GM13977 (cell line): ENCODE measurements at regions not wholly inside any gene's neighbourhood (a gene's known extent, or its start where the extent isn't known, plus 50 kb on each side); places are given as distances from the start of the nearest gene placed in this dataset.
A peak's percentile ranks its signal among the peaks of the same experiment; 100 is the strongest.

Experiments
- DNase-seq: peaks from one replicate; pipeline ENCODE4 v3.0.0; 2012; ENCODE audit warnings: low spot score
- in situ Hi-C: fragments of 300-500 bp; cut with MboI; formaldehyde crosslinking; loops from one replicate; pipeline ENCODE4 v1.12.0; 2022; ENCODE audit warnings: low sequenced_read_pairs, low pct_unique_long_range_greater_than_20kb, mixed read lengths, inconsistent platforms; ENCODE audit not compliant: unreplicated experiment
- TF ChIP-seq, protein P1 (sequence below): IDR thresholded peaks from 2 replicates; pipeline ENCODE4 v1.5.1; 2012; ENCODE audit warnings: mild to moderate bottlenecking, control low read depth; ENCODE audit not compliant: insufficient read depth; ENCODE audit errors: extremely low read depth, missing control alignments

DNA sequence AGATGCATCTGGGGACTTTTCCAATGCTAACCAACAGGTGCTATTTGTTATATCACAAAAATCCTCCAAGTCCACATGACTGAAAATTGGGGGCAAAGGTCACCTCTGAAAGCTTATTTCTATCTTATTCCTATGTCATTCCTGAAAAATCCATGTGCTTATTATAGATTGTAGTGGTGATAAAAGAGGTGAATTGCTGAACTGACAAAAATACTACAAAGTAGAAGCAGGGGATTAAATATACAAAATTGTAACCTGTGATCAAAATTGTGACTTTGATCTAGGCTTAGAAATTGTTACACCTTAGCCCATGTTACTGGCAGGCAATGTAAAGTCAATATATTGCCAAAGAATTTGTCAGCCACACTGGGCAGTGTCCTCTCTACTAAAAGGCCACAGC is 62.3 kb downstream of the IER5 start:
- TF ChIP-seq, protein P1, sequence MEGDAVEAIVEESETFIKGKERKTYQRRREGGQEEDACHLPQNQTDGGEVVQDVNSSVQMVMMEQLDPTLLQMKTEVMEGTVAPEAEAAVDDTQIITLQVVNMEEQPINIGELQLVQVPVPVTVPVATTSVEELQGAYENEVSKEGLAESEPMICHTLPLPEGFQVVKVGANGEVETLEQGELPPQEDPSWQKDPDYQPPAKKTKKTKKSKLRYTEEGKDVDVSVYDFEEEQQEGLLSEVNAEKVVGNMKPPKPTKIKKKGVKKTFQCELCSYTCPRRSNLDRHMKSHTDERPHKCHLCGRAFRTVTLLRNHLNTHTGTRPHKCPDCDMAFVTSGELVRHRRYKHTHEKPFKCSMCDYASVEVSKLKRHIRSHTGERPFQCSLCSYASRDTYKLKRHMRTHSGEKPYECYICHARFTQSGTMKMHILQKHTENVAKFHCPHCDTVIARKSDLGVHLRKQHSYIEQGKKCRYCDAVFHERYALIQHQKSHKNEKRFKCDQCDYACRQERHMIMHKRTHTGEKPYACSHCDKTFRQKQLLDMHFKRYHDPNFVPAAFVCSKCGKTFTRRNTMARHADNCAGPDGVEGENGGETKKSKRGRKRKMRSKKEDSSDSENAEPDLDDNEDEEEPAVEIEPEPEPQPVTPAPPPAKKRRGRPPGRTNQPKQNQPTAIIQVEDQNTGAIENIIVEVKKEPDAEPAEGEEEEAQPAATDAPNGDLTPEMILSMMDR: no peak
- DNase-seq: no peak
- in situ Hi-C loops: no loop called here

DNA sequence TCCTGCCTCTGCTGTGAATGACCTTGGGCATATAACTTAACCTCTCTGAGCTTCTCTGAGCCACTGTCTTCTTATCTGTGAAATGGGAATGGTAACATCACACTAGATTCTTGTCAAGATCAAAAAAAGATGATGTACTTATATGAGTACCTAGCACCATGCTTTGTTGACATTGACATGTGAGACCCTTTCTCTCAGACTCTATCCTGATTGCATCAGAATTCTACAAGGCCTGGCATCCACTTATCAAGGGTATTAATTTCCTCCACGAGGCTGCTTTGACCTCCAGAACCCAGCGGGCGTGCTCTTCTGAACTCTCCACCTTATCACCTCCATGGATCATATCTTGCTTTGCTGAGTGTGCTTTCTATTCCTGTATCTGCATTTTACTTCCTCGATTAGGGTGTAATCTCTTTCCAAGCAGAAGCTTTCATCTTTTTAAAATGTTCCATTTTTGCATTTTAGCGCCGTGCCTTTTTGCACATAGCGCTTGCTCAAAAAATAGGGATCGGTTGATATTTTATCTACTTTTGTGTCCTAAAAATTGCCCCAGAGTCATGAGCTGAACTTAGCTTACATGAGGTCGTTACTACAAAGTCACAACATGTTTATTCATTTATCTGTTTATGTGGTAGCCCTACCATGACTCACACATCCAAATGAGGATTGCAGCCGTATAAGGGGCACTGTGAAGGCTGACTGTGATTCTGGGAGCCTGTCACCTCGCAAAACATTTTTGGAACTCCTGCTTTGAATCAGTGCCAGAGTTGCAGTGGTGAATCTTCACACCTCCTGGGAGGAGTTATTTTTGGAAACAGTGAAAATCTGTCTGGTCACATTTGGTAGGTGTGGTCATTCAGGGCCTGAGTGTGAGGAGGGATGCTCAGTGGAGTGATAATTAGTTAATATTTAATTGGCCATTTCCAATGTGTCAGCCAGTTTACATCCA is 63.2 kb downstream of the IER5 start:
- in situ Hi-C loops: no loop called here
- no peak for DNase-seq
- TF ChIP-seq, protein P1: no peak

DNA sequence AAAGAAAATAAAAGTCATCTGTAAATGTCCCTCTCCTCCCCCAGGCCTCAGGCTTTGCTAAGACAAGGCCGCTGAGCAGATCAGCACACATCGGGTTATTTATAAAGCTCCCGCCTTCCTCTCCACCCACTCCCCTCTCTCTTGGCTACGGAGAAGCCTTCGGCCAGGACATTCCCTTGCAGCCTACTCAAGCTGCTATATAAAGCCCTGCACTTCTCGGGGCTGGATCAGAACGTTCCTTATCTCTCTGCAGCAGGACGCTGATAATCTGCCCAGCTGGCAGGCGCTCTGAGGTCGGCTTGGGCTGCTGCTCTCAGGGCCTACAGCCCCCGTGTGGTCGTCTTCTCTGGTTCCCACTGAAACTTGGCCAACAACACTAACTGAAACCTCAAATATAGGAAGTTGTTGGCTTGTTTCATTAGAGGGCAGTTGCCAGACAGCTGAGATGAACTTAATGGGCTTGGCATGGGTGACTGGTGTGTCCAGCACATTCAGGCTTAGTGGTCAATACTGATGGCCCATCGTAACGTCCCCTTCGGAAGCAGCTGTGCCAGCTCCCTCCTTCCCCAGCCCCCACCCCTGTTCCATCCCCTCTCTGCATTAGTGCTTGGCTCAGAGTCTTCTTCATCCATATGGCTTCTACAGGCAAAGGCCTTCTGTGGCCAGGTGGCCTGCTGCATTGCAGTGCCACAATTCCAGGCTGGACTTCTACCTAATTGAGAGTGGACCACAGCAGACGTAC is 64.6 kb downstream of the IER5 start:
- in situ Hi-C loops: no loop called here
- peak; percentile 58 for DNase-seq
- TF ChIP-seq, protein P1: peak; percentile 30

DNA sequence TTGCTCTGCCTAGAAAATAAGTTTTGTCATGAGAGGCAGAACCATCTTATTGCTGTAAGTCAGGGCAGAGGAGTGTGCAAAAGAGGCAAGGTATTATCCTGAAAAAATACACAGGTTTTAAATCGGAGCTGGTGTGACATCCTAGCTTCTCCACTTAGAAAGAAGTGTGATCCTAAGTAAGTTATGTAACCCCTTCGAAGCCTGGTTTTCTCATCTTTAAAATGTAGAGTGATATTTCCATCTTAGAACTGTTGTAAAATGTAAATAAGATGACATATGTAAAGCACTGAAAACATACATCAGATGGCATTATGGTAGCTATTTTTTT is 65.1 kb downstream of the IER5 start:
- DNase-seq: no peak
- in situ Hi-C loops: no loop called here

DNA sequence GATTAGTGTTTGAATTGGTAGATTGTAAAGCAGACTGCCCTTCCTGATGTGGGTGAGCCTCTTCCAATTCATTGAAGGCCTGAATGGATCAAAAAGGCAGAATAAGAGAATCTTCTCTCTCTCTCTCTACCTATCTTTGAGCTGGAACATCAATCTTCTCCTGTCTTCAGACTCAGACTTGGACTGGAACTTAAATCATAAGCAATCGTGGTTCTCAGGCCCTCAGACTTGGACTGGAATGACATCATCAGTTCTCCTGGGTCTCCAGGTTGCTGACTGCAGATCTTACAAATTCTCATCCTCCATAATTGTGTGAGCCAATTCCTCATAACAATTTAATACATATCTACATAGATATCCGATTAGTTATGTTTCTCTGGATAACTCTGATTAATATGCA is 66.8 kb downstream of the IER5 start:
- in situ Hi-C loops: no loop called here
- TF ChIP-seq, protein P1: no peak

More for the DNA sequence above, 65.1 kb downstream of the IER5 start:
- TF ChIP-seq, protein P1: no peak

DNA sequence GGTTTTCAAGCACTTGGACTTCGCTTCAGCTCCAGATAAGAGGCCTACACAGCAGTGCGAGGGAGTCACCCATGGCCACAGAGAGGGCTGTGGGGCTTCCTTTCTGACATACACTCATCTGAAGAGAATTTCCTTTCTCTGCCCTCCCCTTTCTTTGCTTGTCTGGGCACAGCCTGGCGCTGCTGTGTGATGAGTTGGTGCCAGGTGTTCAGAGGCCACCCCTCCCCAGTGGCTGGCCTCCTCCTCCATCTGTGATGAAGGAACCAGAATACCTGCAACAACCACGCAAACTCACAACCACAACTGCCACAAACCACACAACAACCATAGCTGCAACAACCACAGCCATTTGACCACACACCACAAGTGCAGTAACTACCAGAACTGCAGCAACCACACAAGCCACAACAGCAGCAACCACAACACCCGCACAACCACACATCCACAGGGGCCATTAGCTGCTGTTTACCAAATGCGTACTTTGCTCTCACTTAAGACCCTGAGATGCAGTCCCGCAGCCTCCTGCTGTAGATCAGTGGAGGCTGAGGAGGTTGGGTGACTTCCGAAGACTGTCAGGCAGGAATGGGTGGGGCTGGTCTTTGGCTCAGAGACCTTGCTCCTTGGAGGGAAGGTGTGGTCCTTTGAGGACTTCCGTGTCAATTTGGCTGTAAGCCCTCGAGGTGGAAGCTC is 71.1 kb downstream of the IER5 start:
- TF ChIP-seq, protein P1: no peak
- in situ Hi-C loops: loop anchor here (10.0 kb wide), 1 partner anchor 635 kb away; no protein-coding TSS in a partner anchor
- no peak for DNase-seq

More for the DNA sequence above, 66.8 kb downstream of the IER5 start:
- no peak for DNase-seq
